Prostate gland (tissue), 1 donor: ENCODE measurements at regions not wholly inside any gene's neighbourhood (a gene's known extent, or its start where the extent isn't known, plus 50 kb on each side); places are given as distances from the start of the nearest gene placed in this dataset.

ENCODE experiments used
- POLR2A ChIP-seq: fragments of 450-650 bp; IDR thresholded peaks from one replicate; pipeline ENCODE4 v1.6.1; 2016; ENCODE audit warnings: antibody characterized with exemption, mild to moderate bottlenecking
- POLR2AphosphoS5 ChIP-seq: sonication (generic); formaldehyde crosslinking; IDR thresholded peaks from one replicate; pipeline ENCODE4 v1.6.1; 2017; ENCODE audit warnings: antibody characterized with exemption

DNA sequence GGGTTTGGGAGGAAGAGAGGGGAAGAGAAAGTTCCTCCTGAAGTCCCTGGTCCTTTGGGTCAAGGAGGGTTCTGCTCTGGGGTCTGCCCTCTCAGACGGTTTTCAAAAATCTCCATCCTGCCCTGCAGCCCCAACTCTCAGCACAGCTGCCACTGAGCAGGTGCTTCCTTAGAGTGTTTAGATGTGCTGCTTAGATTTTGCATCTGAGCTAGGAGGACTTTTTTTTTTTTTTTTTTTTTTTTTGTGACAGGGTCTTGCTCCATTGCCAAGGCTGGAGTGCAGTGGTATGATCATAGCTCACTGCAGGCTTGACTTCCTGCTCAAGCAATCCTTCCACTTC is 324.9 kb upstream of the POU3F1 start:
- TF ChIP-seq POLR2A: no peak
- TF ChIP-seq POLR2AphosphoS5: no peak
